HG03439 (cell line): ENCODE measurements at regions not wholly inside any gene's neighbourhood (a gene's known extent, or its start where the extent isn't known, plus 50 kb on each side); places are given as distances from the start of the nearest gene placed in this dataset.
"Not testable (repeated sequence)": the region's sequence is repeated elsewhere in the genome, so short reads cannot be mapped to it uniquely, and the experiment has no call there.

Experiments used
- ATAC-seq: cut with Tn5 transposase; IDR thresholded peaks from one replicate; pipeline ENCODE4 v1.9.1; 2021; ENCODE audit warnings: mild to moderate bottlenecking, moderate library complexity; ENCODE audit not compliant: unreplicated experiment

GRCh38 chr7:108627476-108628051 lies 57.9 kb downstream of the DNAJB9 start:
- no peak for ATAC-seq

- ATAC-seq, result no peak
Measured at GRCh38 chr7:108628678-108629077, 59.0 kb downstream of the DNAJB9 start.

GRCh38 chr7:108629651-108630400 lies 60.2 kb downstream of the DNAJB9 start:
- ATAC-seq, result no peak

GRCh38 chr7:108634036-108634435 lies 64.4 kb downstream of the DNAJB9 start:
- ATAC-seq, result no peak

GRCh38 chr7:108634535-108634934 lies 64.9 kb downstream of the DNAJB9 start:
- no peak for ATAC-seq

- ATAC-seq, result no peak
Measured at GRCh38 chr7:108637049-108637621, 67.5 kb downstream of the DNAJB9 start.

- no peak for ATAC-seq
Measured at GRCh38 chr7:108642126-108642525, 72.5 kb downstream of the DNAJB9 start.

- no peak for ATAC-seq
Measured at GRCh38 chr7:108643136-108643535, 73.5 kb downstream of the DNAJB9 start.

GRCh38 chr7:108648989-108649388 lies 79.3 kb downstream of the DNAJB9 start:
- ATAC-seq, result no peak

- ATAC-seq, result no peak
Measured at GRCh38 chr7:108650467-108650866, 80.8 kb downstream of the DNAJB9 start.

GRCh38 chr7:108652886-108653285 lies 83.2 kb downstream of the DNAJB9 start:
- ATAC-seq, result no peak

- ATAC-seq, result no peak
Measured at GRCh38 chr7:108653526-108653925, 83.9 kb downstream of the DNAJB9 start.

GRCh38 chr7:108657140-108657726 lies 87.6 kb downstream of the DNAJB9 start:
- ATAC-seq, result not testable (repeated sequence)

GRCh38 chr7:108659261-108659660 lies 89.6 kb downstream of the DNAJB9 start:
- no peak for ATAC-seq

GRCh38 chr7:108659867-108660266 lies 90.2 kb downstream of the DNAJB9 start:
- ATAC-seq, result no peak

GRCh38 chr7:108660465-108660864 lies 90.8 kb downstream of the DNAJB9 start:
- ATAC-seq, result no peak

GRCh38 chr7:108662783-108663362 lies 93.2 kb downstream of the DNAJB9 start:
- no peak for ATAC-seq

GRCh38 chr7:108663701-108664100 lies 94.0 kb downstream of the DNAJB9 start:
- no peak for ATAC-seq

GRCh38 chr7:108667216-108667615 lies 97.5 kb downstream of the DNAJB9 start:
- ATAC-seq, result no peak

GRCh38 chr7:108669958-108670357 lies 100.3 kb downstream of the DNAJB9 start:
- ATAC-seq, result no peak

- ATAC-seq, result not testable (repeated sequence)
Measured at GRCh38 chr7:108673699-108674098, 104.0 kb downstream of the DNAJB9 start.

- no peak for ATAC-seq
Measured at GRCh38 chr7:108684629-108685028, 115.0 kb downstream of the DNAJB9 start.
